Osteoblast (primary cell): ENCODE measurements at regions not wholly inside any gene's neighbourhood (a gene's known extent, or its start where the extent isn't known, plus 50 kb on each side); places are given as distances from the start of the nearest gene placed in this dataset.

ENCODE experiments used
- DNase-seq: peaks from one replicate; pipeline ENCODE4 v3.0.0; 2011; ENCODE audit warnings: low spot score, mixed read lengths; ENCODE audit not compliant: insufficient read length; ENCODE audit errors: missing footprints
- H2AFZ ChIP-seq: 2 replicates; pipeline ENCODE4 v1.6.0; 2011; ENCODE audit warnings: mild to moderate bottlenecking, low read length
- H3K27ac ChIP-seq: 2 replicates; pipeline ENCODE4 v1.5.1; 2011; ENCODE audit warnings: mild to moderate bottlenecking, low read depth, low read length, moderate library complexity
- H3K27me3 ChIP-seq: 2 replicates; pipeline ENCODE4 v1.6.0; 2012; ENCODE audit warnings: mild to moderate bottlenecking, control low read depth, inconsistent platforms, low read length, moderate library complexity; ENCODE audit not compliant: insufficient read depth
- H3K36me3 ChIP-seq: 2 replicates; pipeline ENCODE4 v1.5.1; 2011; ENCODE audit warnings: mild to moderate bottlenecking, low read length, control low read depth, moderate library complexity; ENCODE audit not compliant: insufficient read depth
- H3K4me1 ChIP-seq: 2 replicates; pipeline ENCODE4 v1.5.1; 2011; ENCODE audit warnings: mild to moderate bottlenecking, low read length, control low read depth, moderate library complexity; ENCODE audit not compliant: insufficient read depth
- H3K4me2 ChIP-seq: 2 replicates; pipeline ENCODE4 v1.6.0; 2011; ENCODE audit warnings: mild to moderate bottlenecking, low read length; ENCODE audit not compliant: insufficient read depth
- H3K4me3 ChIP-seq: fragments of 200-600 bp; sonication (generic); 3 replicates; pipeline ENCODE4 v1.5.1; 2012; ENCODE audit warnings: mild to moderate bottlenecking, low read length, inconsistent platforms; ENCODE audit not compliant: insufficient read depth
- H3K79me2 ChIP-seq: 2 replicates; pipeline ENCODE4 v1.6.0; 2012; ENCODE audit warnings: mild to moderate bottlenecking, low read length, control low read depth, inconsistent platforms; ENCODE audit not compliant: insufficient read depth
- H3K9me3 ChIP-seq: 2 replicates; pipeline ENCODE4 v1.5.1; 2011; ENCODE audit warnings: low read depth, low read length, control low read depth
- H4K20me1 ChIP-seq: 2 replicates; pipeline ENCODE4 v1.6.0; 2012; ENCODE audit warnings: mild to moderate bottlenecking, low read length, control low read depth; ENCODE audit not compliant: insufficient read depth
- TF ChIP-seq, protein P1 (sequence below): IDR thresholded peaks from 2 replicates; pipeline ENCODE4 v1.5.1; 2011; ENCODE audit warnings: mild to moderate bottlenecking, low read depth, low read length, moderate library complexity; ENCODE audit errors: extremely low read depth

DNA sequence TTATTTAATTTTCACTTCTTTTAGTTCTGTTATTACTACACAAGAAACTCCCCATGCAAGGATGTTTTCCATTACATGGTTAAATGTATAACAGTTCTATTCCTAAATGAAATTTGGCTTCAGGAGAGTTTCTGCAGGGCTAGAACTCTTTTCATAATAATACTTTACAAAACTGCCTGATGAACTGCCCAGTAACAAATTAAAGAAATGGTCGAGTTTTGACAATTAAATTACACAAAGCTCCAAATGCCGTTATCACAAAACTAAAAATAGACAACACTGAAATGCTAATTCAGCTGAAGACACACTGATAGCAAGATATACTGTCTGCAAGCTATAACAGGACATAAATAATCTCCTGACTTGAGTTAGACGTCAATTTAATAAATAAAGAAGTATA lies 435.2 kb upstream of the CCDC54 start:
- Histone ChIP-seq H3K27me3 (no peaks in the 10 kb centered on the region), H3K4me3 (no peak overlapping the region), H4K20me1 (no peaks in the 10 kb centered on the region), H3K27ac (no peak overlapping the region), H3K4me2 (no peak overlapping the region), H3K4me1 (no peaks in the 10 kb centered on the region), H3K79me2 (no peaks in the 10 kb centered on the region), H2AFZ (no peak overlapping the region), H3K9me3 (no peaks in the 10 kb centered on the region), H3K36me3 (no peaks in the 10 kb centered on the region)
- TF ChIP-seq, protein P1, sequence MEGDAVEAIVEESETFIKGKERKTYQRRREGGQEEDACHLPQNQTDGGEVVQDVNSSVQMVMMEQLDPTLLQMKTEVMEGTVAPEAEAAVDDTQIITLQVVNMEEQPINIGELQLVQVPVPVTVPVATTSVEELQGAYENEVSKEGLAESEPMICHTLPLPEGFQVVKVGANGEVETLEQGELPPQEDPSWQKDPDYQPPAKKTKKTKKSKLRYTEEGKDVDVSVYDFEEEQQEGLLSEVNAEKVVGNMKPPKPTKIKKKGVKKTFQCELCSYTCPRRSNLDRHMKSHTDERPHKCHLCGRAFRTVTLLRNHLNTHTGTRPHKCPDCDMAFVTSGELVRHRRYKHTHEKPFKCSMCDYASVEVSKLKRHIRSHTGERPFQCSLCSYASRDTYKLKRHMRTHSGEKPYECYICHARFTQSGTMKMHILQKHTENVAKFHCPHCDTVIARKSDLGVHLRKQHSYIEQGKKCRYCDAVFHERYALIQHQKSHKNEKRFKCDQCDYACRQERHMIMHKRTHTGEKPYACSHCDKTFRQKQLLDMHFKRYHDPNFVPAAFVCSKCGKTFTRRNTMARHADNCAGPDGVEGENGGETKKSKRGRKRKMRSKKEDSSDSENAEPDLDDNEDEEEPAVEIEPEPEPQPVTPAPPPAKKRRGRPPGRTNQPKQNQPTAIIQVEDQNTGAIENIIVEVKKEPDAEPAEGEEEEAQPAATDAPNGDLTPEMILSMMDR = no peak
- DNase-seq = no peak

DNA sequence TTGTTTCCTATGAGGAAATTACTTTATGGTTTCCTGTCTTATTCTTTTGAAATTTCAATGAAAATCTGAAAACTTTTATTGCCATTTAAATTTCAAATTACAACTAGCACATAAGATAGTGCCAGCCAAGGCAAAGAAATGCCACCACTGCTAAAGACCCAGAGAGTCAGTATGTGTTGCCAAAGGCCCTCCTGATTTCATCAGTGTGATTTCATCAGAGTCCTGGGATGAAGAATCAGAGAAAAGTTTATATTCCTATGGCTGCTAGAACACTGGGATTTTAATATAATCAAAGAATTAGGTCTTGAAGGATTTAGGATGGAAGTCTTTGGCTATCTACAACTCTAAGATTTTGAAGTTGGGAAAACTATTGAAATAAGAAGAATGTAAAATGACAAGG lies 434.2 kb upstream of the CCDC54 start:
- Histone ChIP-seq H3K36me3 (no peaks in the 10 kb centered on the region), H3K27ac (no peak overlapping the region), H3K27me3 (no peaks in the 10 kb centered on the region), H4K20me1 (no peaks in the 10 kb centered on the region), H3K79me2 (no peaks in the 10 kb centered on the region), H3K9me3 (no peaks in the 10 kb centered on the region), H3K4me3 (no peak overlapping the region), H3K4me2 (no peak overlapping the region), H2AFZ (no peak overlapping the region), H3K4me1 (no peaks in the 10 kb centered on the region)
- DNase-seq = no peak
- TF ChIP-seq, protein P1 = no peak

DNA sequence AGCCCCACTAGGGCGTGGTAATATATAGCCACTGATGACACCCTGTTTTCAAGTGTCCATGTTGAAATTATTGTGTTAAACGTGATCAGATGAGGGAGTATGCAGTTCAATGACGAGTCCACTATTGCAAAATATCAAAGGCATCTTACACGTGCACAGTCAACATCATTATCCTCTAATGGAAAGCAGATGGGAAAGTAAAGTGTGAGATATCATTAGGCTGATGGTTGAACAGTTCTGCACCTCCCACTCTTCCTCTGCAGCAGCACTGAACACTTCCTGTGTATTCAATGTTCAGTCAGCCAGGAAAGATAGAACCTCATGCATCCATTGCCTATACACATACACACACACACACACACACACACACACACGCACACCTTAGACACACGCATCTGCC lies 431.8 kb upstream of the CCDC54 start:
- Histone ChIP-seq H2AFZ (peak overlapping the region; percentile 18), H3K27me3 (no peaks in the 10 kb centered on the region), H3K79me2 (no peaks in the 10 kb centered on the region), H3K4me2 (no peak overlapping the region), H3K27ac (no peak overlapping the region), H3K4me3 (no peak overlapping the region), H4K20me1 (no peaks in the 10 kb centered on the region), H3K36me3 (no peaks in the 10 kb centered on the region), H3K4me1 (no peaks in the 10 kb centered on the region), H3K9me3 (no peaks in the 10 kb centered on the region)
- TF ChIP-seq, protein P1 = no peak
- DNase-seq = no peak

DNA sequence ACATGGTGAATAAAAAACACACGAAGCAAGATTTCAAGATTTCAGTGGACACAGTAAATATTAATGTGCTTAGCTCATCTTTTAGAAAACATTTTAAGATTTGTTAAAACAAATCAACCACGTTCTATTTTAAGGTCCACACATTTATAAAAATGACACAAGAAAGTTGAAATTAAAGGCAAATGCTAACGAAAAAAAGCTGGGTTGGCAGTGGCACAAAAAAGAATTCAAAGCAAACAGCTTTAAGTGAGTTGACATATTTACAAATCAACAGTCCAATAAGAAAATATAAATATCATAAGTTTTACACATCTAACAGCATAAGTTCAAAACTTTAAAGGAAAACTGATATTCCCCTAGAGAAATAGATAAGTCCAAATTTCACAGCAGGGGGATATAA lies 430.4 kb upstream of the CCDC54 start:
- no peaks in the 10 kb centered on the region for H3K79me2 ChIP-seq
- H3K36me3 ChIP-seq = no peaks in the 10 kb centered on the region
- H3K4me3 ChIP-seq = no peak overlapping the region
- no peak for DNase-seq
- no peak overlapping the region for H3K27ac ChIP-seq
- no peaks in the 10 kb centered on the region for H3K27me3 ChIP-seq
- no peak overlapping the region for H2AFZ ChIP-seq
- no peaks in the 10 kb centered on the region for H3K4me1 ChIP-seq
- TF ChIP-seq, protein P1 = no peak
- H4K20me1 ChIP-seq = no peaks in the 10 kb centered on the region
- H3K4me2 ChIP-seq = no peak overlapping the region
- H3K9me3 ChIP-seq = no peaks in the 10 kb centered on the region
